GM10248 (cell line): ENCODE measurements at regions not wholly inside any gene's neighbourhood (a gene's known extent, or its start where the extent isn't known, plus 50 kb on each side); places are given as distances from the start of the nearest gene placed in this dataset.

ENCODE experiments used
- CTCF ChIA-PET: fragments of 300-600 bp; sonication (Branson Sonifier 250); formaldehyde crosslinking; extraction: SDS; loops from one replicate; lab custom pipeline; 2021; ENCODE audit warnings: antibody characterized with exemption; lab: Yijun Ruan, JAX
- POLR2A ChIA-PET: fragments of 350-650 bp; sonication (Branson Sonifier 250); formaldehyde crosslinking; extraction: SDS; loops from one replicate; lab custom pipeline; 2020; ENCODE audit warnings: antibody characterized with exemption; lab: Yijun Ruan, JAX
- DNase-seq: peaks from one replicate; pipeline ENCODE4 v3.0.0; 2012; ENCODE audit errors: extremely low spot score
- CTCF ChIP-seq: IDR thresholded peaks from 2 replicates; pipeline ENCODE4 v1.5.1; 2012; ENCODE audit warnings: mild to moderate bottlenecking, low read depth; ENCODE audit errors: extremely low read depth, missing control alignments, control extremely low read depth

DNA sequence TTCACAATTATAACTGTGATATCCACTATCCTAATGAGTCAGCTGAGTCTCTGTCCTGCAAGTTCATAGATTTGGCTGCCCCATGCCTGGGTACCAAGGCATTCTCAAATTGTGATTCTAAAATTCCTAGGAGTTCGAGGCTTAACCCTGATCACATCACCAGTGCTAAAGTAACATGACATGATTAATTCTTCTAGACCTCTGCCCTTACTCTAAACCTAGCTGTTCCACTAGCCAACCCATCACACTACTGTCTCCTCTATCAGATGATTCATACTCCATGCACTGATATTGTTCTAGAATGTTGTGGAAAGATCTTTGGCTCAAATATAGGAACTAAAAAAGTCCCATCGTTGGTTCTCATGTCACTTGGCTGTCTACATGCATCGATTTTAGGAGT, 487.6 kb downstream of the PIK3C3 start:
- DNase-seq: no peak
- no peak for TF ChIP-seq CTCF
- POLR2A ChIA-PET: no interaction called here
- CTCF ChIA-PET: no interaction called here

DNA sequence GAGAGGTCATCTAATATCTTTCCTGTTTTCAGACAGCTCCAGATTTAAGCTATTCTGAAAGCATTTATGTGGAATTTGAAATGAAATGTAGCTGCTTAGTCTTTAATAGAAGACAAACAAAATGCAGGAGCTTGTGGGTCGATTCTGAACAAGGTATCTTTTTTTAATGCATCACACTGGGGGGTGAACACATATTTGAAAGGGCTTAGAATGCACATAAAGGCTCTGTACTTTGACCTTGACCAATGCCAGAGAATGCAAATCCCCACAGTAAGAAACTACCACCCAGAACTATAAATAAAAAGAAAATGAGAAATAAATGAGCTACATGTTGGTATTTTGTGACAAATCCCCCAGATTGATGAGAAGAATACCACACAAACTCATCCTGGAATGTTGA, 489.3 kb downstream of the PIK3C3 start:
- POLR2A ChIA-PET: no interaction called here
- CTCF ChIA-PET: no interaction called here
- DNase-seq: no peak
- TF ChIP-seq CTCF: no peak

- no peak for TF ChIP-seq CTCF
- CTCF ChIA-PET: no interaction called here
- DNase-seq: no peak
- POLR2A ChIA-PET: no interaction called here
These were observed 490.3 kb downstream of the PIK3C3 start for GRCh38 chr18:42445359-42445758.

GRCh38 chr18:42446195-42446594, 491.2 kb downstream of the PIK3C3 start:
- no peak for TF ChIP-seq CTCF
- DNase-seq: no peak
- CTCF ChIA-PET: no interaction called here
- POLR2A ChIA-PET: no interaction called here

- ChIA-PET CTCF (no interaction called here), POLR2A (no interaction called here)
- no peak for DNase-seq
- no peak for TF ChIP-seq CTCF
These were observed 492.7 kb downstream of the PIK3C3 start for GRCh38 chr18:42447688-42448087.

- POLR2A ChIA-PET: no interaction called here
- TF ChIP-seq CTCF: no peak
- no peak for DNase-seq
- CTCF ChIA-PET: no interaction called here
These were observed 503.2 kb downstream of the PIK3C3 start for GRCh38 chr18:42458226-42458625.

- no peak for DNase-seq
- ChIA-PET CTCF (interaction anchor here (1.0 to 1.4 kb wide), 3 partner anchors 11 to 25 kb away, joined by 3 to 4 read pairs (median 4); no protein-coding TSS in a partner anchor), POLR2A (no interaction called here)
- no peak for TF ChIP-seq CTCF
These were observed 504.8 kb downstream of the PIK3C3 start for GRCh38 chr18:42459873-42460272.
